HL-60/S4 treated with retinoic acid at 250 ng/mL for 4 days and 3 days (cell line): ENCODE measurements at regions not wholly inside any gene's neighbourhood (a gene's known extent, or its start where the extent isn't known, plus 50 kb on each side); places are given as distances from the start of the nearest gene placed in this dataset.

Experiments used
- in situ Hi-C: fragments of 300-500 bp; cut with MboI; formaldehyde crosslinking; loops from 2 replicates; pipeline ENCODE4 v1.7.0; 2022; ENCODE audit warnings: low sequenced_read_pairs

DNA sequence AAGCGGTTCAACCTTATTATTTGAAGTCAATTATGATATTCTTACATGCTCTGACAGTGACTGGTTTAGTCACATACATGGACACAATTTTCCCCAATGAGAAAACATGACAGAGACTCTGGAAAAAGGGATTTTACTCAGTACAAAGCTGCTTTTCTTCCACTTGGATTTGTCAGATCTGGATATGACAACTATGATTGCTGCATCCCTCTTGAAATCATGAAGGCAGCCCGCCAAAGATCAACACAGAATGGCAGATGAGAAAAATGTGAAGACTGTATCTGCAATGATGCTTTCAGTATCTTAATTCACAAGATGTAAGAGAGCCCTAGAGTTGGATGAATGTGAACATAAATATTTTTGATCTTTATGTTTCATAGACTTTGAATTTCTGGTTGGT is 439.6 kb downstream of the CDH8 start:
- in situ Hi-C loops, result no loop called here

- in situ Hi-C loops, result no loop called here
Measured at GRCh38 chr16:61595605-61596004, 440.6 kb downstream of the CDH8 start.

GRCh38 chr16:61590577-61590976 is 445.7 kb downstream of the CDH8 start:
- in situ Hi-C loops, result no loop called here

- in situ Hi-C loops, result no loop called here
Measured at GRCh38 chr16:61587526-61587925, 448.7 kb downstream of the CDH8 start.

- in situ Hi-C loops, result no loop called here
Measured at GRCh38 chr16:61581417-61582046, 454.7 kb downstream of the CDH8 start.

- in situ Hi-C loops, result no loop called here
Measured at GRCh38 chr16:61580579-61580978, 455.7 kb downstream of the CDH8 start.

- in situ Hi-C loops, result no loop called here
Measured at GRCh38 chr16:61579195-61579594, 457.0 kb downstream of the CDH8 start.

- in situ Hi-C loops, result no loop called here
Measured at GRCh38 chr16:61576476-61576875, 459.8 kb downstream of the CDH8 start.

DNA sequence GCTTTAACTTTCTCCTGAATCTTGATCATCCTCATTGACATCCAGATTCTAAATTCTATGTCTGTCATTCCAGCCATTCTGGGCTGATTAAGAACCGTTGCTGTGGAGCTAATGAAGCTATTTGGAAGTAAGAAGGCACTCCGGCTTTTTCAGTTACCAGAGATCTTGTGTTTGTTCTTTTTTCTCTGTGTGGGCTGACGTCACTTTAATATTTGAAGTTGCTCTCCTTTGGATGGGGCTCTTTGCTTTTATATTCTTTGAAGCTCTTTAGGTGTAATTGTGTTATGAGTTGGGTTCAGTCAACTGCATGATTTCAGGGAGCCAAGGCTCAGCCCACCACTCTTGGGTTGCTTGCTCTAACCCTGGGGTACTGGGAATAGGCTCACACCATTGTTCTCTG is 460.6 kb downstream of the CDH8 start:
- in situ Hi-C loops, result no loop called here

GRCh38 chr16:61569028-61569427 is 467.2 kb downstream of the CDH8 start:
- in situ Hi-C loops, result no loop called here

DNA sequence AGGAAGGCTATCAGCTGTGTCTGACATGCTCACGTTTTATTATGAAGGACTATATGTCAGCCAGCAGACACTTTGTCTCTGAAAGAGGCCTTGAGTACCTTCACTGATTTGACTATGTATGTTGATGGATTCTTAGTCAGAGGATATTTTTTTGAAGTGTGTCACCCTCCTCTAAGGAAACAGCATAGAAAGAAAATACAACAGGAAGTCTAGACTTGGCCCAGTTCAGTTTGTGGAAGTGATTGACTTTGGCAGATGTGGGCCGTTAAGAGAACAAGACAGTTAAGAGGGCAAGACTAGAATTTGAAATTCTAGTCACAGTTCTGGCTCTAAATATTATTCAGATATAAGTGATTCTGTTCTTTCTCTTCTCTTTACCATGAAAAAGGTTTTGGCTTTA is 471.5 kb downstream of the CDH8 start:
- in situ Hi-C loops, result no loop called here

- in situ Hi-C loops, result no loop called here
Measured at GRCh38 chr16:61555718-61556441, 480.4 kb downstream of the CDH8 start.

DNA sequence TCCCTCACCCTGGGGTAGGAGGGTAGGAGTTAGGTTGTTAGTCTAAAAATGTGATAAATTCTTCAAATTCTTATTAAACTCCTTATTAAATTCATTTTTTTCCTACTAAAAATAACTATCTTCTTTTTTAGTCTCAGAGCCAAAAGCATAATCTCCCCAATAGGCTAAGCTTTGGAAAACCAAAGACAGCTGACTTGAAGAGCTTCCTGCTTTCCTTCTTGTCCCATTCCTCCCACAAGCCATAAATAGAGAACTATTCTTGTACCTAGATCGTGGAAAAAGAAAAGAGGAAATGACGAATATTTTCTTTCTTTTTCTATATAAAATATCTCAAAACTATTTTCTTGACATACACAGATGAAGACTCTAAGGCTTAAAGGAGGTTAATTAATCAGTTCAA is 486.9 kb downstream of the CDH8 start:
- in situ Hi-C loops, result no loop called here

GRCh38 chr16:61547626-61548025 is 488.6 kb downstream of the CDH8 start:
- in situ Hi-C loops, result no loop called here

DNA sequence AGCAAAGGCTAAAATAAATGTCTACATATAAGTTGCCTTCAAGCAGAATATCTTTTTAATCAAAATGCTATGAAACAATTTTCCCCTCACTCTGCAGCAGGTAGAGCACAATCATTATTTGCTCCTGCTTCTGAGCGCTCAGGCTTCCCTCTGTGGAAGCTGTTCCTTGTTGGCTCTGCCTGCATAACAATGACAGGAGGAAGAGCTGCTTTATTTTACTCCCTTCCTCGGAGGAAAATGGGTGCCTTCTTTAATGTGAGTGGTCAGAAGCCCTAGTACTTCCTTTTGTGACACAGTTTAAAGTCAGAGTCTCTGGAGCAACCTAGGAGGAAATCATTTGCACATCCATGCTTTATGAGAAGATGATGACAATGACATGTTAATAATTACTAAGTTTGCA is 492.1 kb downstream of the CDH8 start:
- in situ Hi-C loops, result no loop called here

DNA sequence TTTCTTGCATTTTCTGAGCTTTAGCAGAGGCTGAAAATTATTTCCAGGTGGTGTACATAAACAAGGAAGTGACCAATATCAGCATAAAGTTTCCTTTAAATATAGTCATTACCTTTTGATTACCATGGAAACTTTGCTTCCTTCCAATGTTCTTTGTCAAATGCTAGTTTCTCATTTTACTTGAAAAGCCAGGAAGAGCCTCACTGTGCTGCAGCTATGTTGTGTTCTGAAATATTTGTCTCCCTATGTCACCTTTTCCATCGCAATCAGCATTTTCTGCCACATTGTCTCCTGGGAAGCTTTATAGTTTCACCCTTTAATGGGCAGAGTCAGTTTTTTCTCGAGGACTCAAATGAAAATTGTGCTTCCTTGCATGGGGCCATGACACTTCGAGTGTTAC is 496.0 kb downstream of the CDH8 start:
- in situ Hi-C loops, result no loop called here

DNA sequence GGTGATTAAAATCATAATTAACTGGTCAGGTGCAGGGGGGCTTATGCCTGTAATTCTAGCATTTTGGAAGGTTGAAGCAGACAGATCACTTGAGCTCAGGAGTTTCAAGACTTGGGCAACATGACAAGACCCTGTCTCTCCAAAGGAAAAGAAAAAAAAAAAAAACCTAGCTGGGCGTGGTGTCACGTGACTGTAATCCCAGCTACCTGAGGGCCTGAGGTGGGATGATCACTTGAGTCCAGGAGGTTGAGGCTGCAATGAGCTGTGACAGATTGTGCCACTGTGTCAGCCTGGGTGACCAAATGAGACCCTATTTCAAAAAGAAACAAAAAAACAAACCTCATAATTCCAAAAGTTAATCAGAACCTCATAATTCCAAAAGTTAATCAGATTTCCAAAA is 505.5 kb downstream of the CDH8 start:
- in situ Hi-C loops, result no loop called here

DNA sequence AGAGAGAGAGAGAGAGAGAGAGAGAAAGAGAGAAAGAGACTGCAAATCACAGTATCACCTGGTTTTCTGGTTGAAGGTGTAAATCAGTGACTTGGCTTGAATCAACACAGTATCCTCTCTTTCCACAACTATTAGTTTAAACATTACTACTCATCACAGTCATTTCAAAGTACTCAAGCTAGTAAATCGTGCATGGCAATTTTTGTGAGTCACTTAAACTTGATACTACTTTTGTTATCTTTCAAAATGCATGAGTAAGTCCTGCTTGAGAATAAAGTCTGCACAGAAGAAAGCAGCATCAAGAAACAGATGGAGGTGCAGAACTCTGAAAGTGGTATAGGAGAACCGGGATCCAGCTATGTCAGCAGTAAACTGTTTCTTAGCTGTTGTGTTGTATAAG is 535.4 kb downstream of the CDH8 start:
- in situ Hi-C loops, result no loop called here

- in situ Hi-C loops, result no loop called here
Measured at GRCh38 chr16:61480250-61480649, 556.0 kb downstream of the CDH8 start.

- in situ Hi-C loops, result no loop called here
Measured at GRCh38 chr16:61471737-61472136, 564.5 kb downstream of the CDH8 start.

- in situ Hi-C loops, result no loop called here
Measured at GRCh38 chr16:61471023-61471422, 565.2 kb downstream of the CDH8 start.

GRCh38 chr16:61465285-61465684 is 571.0 kb downstream of the CDH8 start:
- in situ Hi-C loops, result no loop called here

- in situ Hi-C loops, result no loop called here
Measured at GRCh38 chr16:61460020-61460419, 576.2 kb downstream of the CDH8 start.
